CD4-positive, alpha-beta T cell (primary cell): ENCODE measurements at regions not wholly inside any gene's neighbourhood (a gene's known extent, or its start where the extent isn't known, plus 50 kb on each side); places are given as distances from the start of the nearest gene placed in this dataset.

Experiments
- ATAC-seq: fragments of 200-7000 bp; cut with Tn5 transposase; one replicate; pipeline ENCODE4 v1.10.0; 2022; ENCODE audit warnings: mild to moderate bottlenecking; ENCODE audit not compliant: poor library complexity
- CTCF ChIA-PET: fragments of 350-600 bp; sonication (Branson Sonifier 250); formaldehyde crosslinking; loops from one replicate; lab custom pipeline; 2021; ENCODE audit warnings: antibody characterized with exemption, inconsistent platforms; lab: Charles Lee
- POLR2A ChIA-PET: fragments of 350-600 bp; sonication (Branson Sonifier 250); formaldehyde crosslinking; loops from one replicate; lab custom pipeline; 2021; ENCODE audit warnings: antibody characterized with exemption, inconsistent platforms; lab: Charles Lee
- DNase-seq, 14 experiments: peaks; one replicate each; pipeline ENCODE4 v3.0.0-alpha.2; 2013 to 2020; ENCODE audit warnings: mixed read lengths in 2 of 14
- H3K27ac ChIP-seq, 2 donors: one replicate each; pipeline versions ENCODE4 v1.5.1 to v1.7.0; 2013; ENCODE audit warnings: low read length in 2 of 2, low read depth in 1 of 2, mild to moderate bottlenecking in 1 of 2
- H3K27me3 ChIP-seq, 2 experiments: 1 replicate in 1 of 2; 2 replicates in 1 of 2; pipeline versions ENCODE4 v1.6.1 to v1.7.0; 2013; ENCODE audit warnings: low read length in 2 of 2, control low read depth in 1 of 2, mild to moderate bottlenecking in 1 of 2, moderate library complexity in 1 of 2; ENCODE audit not compliant: insufficient read depth in 2 of 2, control insufficient read depth in 1 of 2
- H3K36me3 ChIP-seq: one replicate; pipeline ENCODE4 v1.6.1; 2013; ENCODE audit warnings: low read length, control low read depth; ENCODE audit not compliant: insufficient read depth
- H3K4me1 ChIP-seq: one replicate; pipeline ENCODE4 v1.6.1; 2013; ENCODE audit warnings: low read length, control low read depth; ENCODE audit not compliant: insufficient read depth
- H3K4me3 ChIP-seq: one replicate; pipeline ENCODE4 v1.5.1; 2013; ENCODE audit warnings: mild to moderate bottlenecking, low read length, moderate library complexity
- H3K9me3 ChIP-seq, 2 experiments: 1 replicate in 1 of 2; 2 replicates in 1 of 2; pipeline versions ENCODE4 v1.6.1 to v1.7.0; 2013; ENCODE audit warnings: low read length in 2 of 2, mild to moderate bottlenecking in 2 of 2, control low read depth in 1 of 2, moderate library complexity in 1 of 2; ENCODE audit not compliant: control insufficient read depth in 1 of 2, insufficient read depth in 1 of 2
- H3K27ac Mint-ChIP-seq: one replicate; pipeline ENCODE4 v1.8.0; 2020; ENCODE audit warnings: mixed read lengths
- H3K27me3 Mint-ChIP-seq: one replicate; pipeline ENCODE4 v1.8.0; 2021; ENCODE audit warnings: mixed read lengths
- H3K36me3 Mint-ChIP-seq: one replicate; pipeline ENCODE4 v1.8.0; 2021; ENCODE audit warnings: low read depth, mixed read lengths
- H3K4me1 Mint-ChIP-seq: one replicate; pipeline ENCODE4 v1.8.0; 2021; ENCODE audit warnings: low read depth, mixed read lengths
- H3K4me3 Mint-ChIP-seq: one replicate; pipeline ENCODE4 v1.8.0; 2020; ENCODE audit warnings: mild to moderate bottlenecking, mixed read lengths
- H3K9me3 Mint-ChIP-seq: one replicate; pipeline ENCODE4 v1.8.0; 2020; ENCODE audit warnings: mixed read lengths
- CTCF ChIP-seq: fragments of 200-600 bp; IDR thresholded peaks from one replicate; pipeline ENCODE4 v1.8.0; 2022; ENCODE audit warnings: antibody characterized with exemption, mild to moderate bottlenecking
- intact Hi-C, 2 experiments: fragments of 100-400 bp; cut with DNase I in 1 of 2; cut with micrococcal nuclease in 1 of 2; formaldehyde crosslinking; loops; one replicate each; pipeline versions ENCODE4 v1.15.1 to v1.9.0; 2023 to 2025; cut with DNase I, micrococcal nuclease

DNA sequence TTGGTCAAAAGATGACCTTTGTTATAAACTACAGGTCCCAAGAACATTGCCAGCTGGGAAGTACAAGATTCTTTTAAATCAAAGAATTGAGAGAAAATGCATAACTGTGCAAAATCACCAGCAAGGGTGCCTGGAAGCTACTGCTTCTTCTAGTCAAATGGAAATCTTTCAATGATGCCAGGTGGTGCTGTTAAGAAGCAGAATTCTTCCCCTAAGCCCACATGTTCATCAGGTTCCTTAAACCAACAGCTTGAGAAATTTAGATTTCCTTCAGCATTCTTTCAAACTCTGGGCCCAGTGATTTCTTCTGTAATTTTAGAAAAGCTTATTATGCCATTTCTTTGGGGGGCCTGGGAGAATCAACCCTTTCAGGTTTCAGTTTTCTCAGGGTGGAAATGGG is 207.8 kb upstream of the WSCD1 start:
- H3K27me3 Mint-ChIP-seq: no peaks in the 10 kb centered on the region
- intact Hi-C loops: no loop called here
- ChIA-PET POLR2A (no interaction called here), CTCF (no interaction called here)
- no peaks in the 10 kb centered on the region for H3K4me1 ChIP-seq
- no peak overlapping the region for H3K4me3 Mint-ChIP-seq
- H3K36me3 ChIP-seq: no peaks in the 10 kb centered on the region
- H3K27me3 ChIP-seq: peaks cover 0 to 3% of the 10 kb centered on the region in 2 experiments
- H3K4me3 ChIP-seq: no peak overlapping the region
- H3K4me1 Mint-ChIP-seq: no peaks in the 10 kb centered on the region
- ATAC-seq (no peak), DNase-seq (no peak)
- H3K9me3 ChIP-seq: no peaks in the 10 kb centered on the region
- H3K27ac ChIP-seq: no peak overlapping the region
- H3K36me3 Mint-ChIP-seq: no peaks in the 10 kb centered on the region
- no peak for TF ChIP-seq CTCF
- H3K9me3 Mint-ChIP-seq: no peaks in the 10 kb centered on the region
- H3K27ac Mint-ChIP-seq: no peak overlapping the region

DNA sequence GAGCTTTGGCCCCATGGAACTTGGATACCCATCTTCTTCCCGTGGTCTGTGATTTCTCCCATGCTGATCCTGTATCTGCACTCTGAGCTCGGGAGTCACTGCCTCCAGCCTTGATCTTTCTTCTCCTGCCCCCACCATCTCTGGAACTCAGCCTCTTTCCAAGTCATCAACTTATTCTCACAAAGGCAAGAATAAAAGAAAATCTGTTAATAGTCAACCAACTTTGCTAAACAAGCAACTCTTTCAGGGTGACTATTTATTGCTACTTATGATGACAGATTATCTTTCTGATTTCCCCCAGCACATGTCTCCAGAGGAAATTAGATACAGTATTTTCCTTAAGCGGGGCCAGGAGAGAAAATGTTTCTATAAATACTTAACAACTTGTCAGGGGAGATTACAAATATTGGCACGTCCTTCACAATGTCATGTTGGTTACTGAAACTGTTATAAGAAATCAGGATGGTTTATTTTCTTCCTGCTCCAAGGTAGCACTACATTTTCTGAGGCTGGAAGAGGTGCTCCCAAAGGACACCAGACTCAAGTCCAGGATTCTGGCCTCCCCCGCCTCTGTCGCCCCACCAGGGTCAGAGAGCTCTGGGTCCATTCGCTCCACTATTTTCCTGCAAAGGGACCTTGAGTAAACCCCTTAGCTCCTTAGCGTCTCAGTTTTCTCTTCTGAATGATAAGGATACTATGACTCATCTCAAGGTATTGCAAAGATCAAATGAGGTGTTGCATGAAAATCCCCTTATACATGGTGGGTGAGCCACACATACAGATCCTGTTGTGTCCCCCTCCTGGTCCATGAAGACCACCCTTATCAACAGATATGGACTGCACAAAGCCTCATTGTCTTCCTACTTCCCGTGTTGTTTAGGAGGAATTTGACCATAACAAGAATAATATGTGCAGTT is 205.2 kb upstream of the WSCD1 start:
- ATAC-seq (no peak), DNase-seq (no peak)
- H3K27ac ChIP-seq: no peak overlapping the region
- H3K4me3 ChIP-seq: no peak overlapping the region
- H3K9me3 ChIP-seq: no peaks in the 10 kb centered on the region
- Mint-ChIP-seq H3K36me3 (no peaks in the 10 kb centered on the region), H3K4me1 (no peaks in the 10 kb centered on the region), H3K27ac (no peak overlapping the region), H3K9me3 (no peaks in the 10 kb centered on the region), H3K27me3 (no peaks in the 10 kb centered on the region), H3K4me3 (no peak overlapping the region)
- no peaks in the 10 kb centered on the region for H3K4me1 ChIP-seq
- intact Hi-C loops: no loop called here
- H3K27me3 ChIP-seq: peaks cover 0 to 3% of the 10 kb centered on the region in 2 experiments
- CTCF ChIA-PET: no interaction called here
- no peaks in the 10 kb centered on the region for H3K36me3 ChIP-seq
- TF ChIP-seq CTCF: no peak
- POLR2A ChIA-PET: no interaction called here

DNA sequence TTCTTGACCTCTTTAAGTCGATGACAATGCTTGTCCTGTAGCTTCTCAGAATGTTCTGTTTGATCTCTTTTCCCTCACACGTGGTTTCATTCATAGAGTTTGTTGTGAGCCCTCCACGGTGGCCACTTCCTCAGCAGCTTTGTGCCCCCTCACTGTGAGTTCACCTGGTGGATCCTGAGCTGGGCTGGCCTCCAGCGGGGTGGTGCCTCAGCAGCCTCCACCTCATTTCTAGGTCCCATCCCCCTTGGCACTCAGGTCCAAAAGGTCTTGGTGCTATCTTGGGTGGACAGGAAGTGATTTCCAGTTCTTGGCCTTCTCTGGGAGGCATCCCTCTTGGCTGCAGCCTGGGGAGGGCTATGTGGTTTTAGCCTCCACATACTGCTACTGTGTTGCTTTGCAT is 203.2 kb upstream of the WSCD1 start:
- no peaks in the 10 kb centered on the region for H3K9me3 ChIP-seq
- H3K27ac ChIP-seq: no peak overlapping the region
- POLR2A ChIA-PET: no interaction called here
- CTCF ChIA-PET: no interaction called here
- Mint-ChIP-seq H3K27ac (no peak overlapping the region), H3K9me3 (no peaks in the 10 kb centered on the region), H3K27me3 (peaks cover 12% of the 10 kb centered on the region), H3K4me1 (no peaks in the 10 kb centered on the region), H3K4me3 (no peak overlapping the region), H3K36me3 (no peaks in the 10 kb centered on the region)
- H3K36me3 ChIP-seq: no peaks in the 10 kb centered on the region
- no peak overlapping the region for H3K4me3 ChIP-seq
- no peak for TF ChIP-seq CTCF
- ATAC-seq: no peak
- H3K27me3 ChIP-seq: peaks cover 3 to 7% of the 10 kb centered on the region in 2 experiments
- no peak for DNase-seq
- intact Hi-C loops: no loop called here
- H3K4me1 ChIP-seq: no peaks in the 10 kb centered on the region
